ENCODE measurements at regions not wholly inside any gene's neighbourhood (a gene's known extent, or its start where the extent isn't known, plus 50 kb on each side); places are given as distances from the start of the nearest gene placed in this dataset.

GRCh38 chr11:22497474-22497873, 128.1 kb downstream of the FANCF start:
- no peak for TF ChIP-seq EZH2 (IDR thresholded peaks at IDR 0.05; ENCODE audit: borderline replicate concordance, insufficient read depth, low read depth, low read length, poor library complexity, severe bottlenecking)
- no peak for TF ChIP-seq CTCF (IDR thresholded peaks at IDR 0.05)

Measured in B cell (primary cell).